Esophagus muscularis mucosa (tissue), 4 donors: ENCODE measurements at regions not wholly inside any gene's neighbourhood (a gene's known extent, or its start where the extent isn't known, plus 50 kb on each side); places are given as distances from the start of the nearest gene placed in this dataset.

Experiments used
- DNase-seq: peaks from one replicate; pipeline ENCODE4 v3.0.0-alpha.2; 2017; ENCODE audit errors: extremely low spot score
- H3K27ac ChIP-seq, 4 donors: fragments of 200-600 bp; sonication (generic); replicated peaks in 1 of 4; 1 replicate in 3 of 4; 2 replicates in 1 of 4; pipeline ENCODE4 v1.5.1; 2016 to 2019; ENCODE audit warnings: mild to moderate bottlenecking in 1 of 4
- H3K27me3 ChIP-seq, 4 donors: fragments of 200-600 bp; sonication (generic); one replicate each; pipeline versions ENCODE4 v1.5.1 to v1.6.0; 2016 to 2019
- H3K36me3 ChIP-seq, 4 donors: fragments of 200-600 bp; sonication (generic); one replicate each; pipeline ENCODE4 v1.5.1; 2016 to 2019
- H3K4me1 ChIP-seq, 4 donors: fragments of 200-600 bp; sonication (generic); one replicate each; pipeline ENCODE4 v1.5.1; 2016 to 2019
- H3K4me3 ChIP-seq, 4 donors: fragments of 200-600 bp; sonication (generic); 1 replicate in 2 of 4; 2 replicates in 2 of 4; pipeline ENCODE4 v1.5.1; 2016 to 2019; ENCODE audit warnings: mild to moderate bottlenecking in 4 of 4, moderate library complexity in 1 of 4
- H3K9me3 ChIP-seq, 4 donors: fragments of 200-600 bp; sonication (generic); 1 replicate in 3 of 4; 2 replicates in 1 of 4; pipeline ENCODE4 v1.5.1; 2016 to 2019
- EP300 ChIP-seq: sonication (generic); formaldehyde crosslinking; IDR thresholded peaks from one replicate; pipeline ENCODE4 v1.6.1; 2017; ENCODE audit warnings: antibody characterized with exemption
- POLR2A ChIP-seq: fragments of 450-650 bp; IDR thresholded peaks from one replicate; pipeline ENCODE4 v1.6.1; 2017; ENCODE audit warnings: antibody characterized with exemption, moderate library complexity, mild to moderate bottlenecking, low read depth
- POLR2AphosphoS5 ChIP-seq, 2 donors: sonication (generic); formaldehyde crosslinking; IDR thresholded peaks; one replicate each; pipeline ENCODE4 v1.6.1; 2017; ENCODE audit warnings: antibody characterized with exemption in 2 of 2
- WGBS: methylation state at CpG from one replicate; pipeline ENCODE4 v1.1.5; 2018; 5-methylcytosine and 5-hydroxymethylcytosine counted together
- intact Hi-C: fragments of 100-400 bp; cut with DNase I; formaldehyde crosslinking; loops from one replicate; pipeline ENCODE4 v1.15.1; 2023
- TF ChIP-seq, protein P1 (sequence below), 3 experiments: fragments of 200-600 bp in 2 of 3; fragments of 450-650 bp in 1 of 3; sonication (generic) in 2 of 3; IDR thresholded peaks; one replicate each; pipeline ENCODE4 v1.5.1; 2017 to 2019; ENCODE audit warnings: antibody characterized with exemption in 3 of 3, mild to moderate bottlenecking in 2 of 3, moderate library complexity in 1 of 3

GRCh38 chr5:67287510-67288268, 91.1 kb upstream of the CD180 start:
- intact Hi-C loops, result no loop called here
- no peaks in the 10 kb centered on the region for H3K27me3 ChIP-seq
- H3K27ac ChIP-seq, result peak overlapping the region; percentile 71 to 74 (median 72)
- peaks cover 16 to 60% (median 57%) of the 10 kb centered on the region in 4 donors for H3K4me1 ChIP-seq
- WGBS, result 61% methylated on average over 3 of the region's 3 CpGs
- no peak overlapping the region for H3K4me3 ChIP-seq
- H3K36me3 ChIP-seq, result no peaks in the 10 kb centered on the region
- H3K9me3 ChIP-seq, result no peaks in the 10 kb centered on the region
- DNase-seq, result no peak
- no peak for TF ChIP-seq EP300
- TF ChIP-seq POLR2A, result no peak
- TF ChIP-seq, protein P1, sequence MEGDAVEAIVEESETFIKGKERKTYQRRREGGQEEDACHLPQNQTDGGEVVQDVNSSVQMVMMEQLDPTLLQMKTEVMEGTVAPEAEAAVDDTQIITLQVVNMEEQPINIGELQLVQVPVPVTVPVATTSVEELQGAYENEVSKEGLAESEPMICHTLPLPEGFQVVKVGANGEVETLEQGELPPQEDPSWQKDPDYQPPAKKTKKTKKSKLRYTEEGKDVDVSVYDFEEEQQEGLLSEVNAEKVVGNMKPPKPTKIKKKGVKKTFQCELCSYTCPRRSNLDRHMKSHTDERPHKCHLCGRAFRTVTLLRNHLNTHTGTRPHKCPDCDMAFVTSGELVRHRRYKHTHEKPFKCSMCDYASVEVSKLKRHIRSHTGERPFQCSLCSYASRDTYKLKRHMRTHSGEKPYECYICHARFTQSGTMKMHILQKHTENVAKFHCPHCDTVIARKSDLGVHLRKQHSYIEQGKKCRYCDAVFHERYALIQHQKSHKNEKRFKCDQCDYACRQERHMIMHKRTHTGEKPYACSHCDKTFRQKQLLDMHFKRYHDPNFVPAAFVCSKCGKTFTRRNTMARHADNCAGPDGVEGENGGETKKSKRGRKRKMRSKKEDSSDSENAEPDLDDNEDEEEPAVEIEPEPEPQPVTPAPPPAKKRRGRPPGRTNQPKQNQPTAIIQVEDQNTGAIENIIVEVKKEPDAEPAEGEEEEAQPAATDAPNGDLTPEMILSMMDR (IDR thresholded peaks at IDR 0.05), result no peak
- peak in 1 of 2 donors; percentile 39 for TF ChIP-seq POLR2AphosphoS5 (IDR thresholded peaks at IDR 0.05)

DNA sequence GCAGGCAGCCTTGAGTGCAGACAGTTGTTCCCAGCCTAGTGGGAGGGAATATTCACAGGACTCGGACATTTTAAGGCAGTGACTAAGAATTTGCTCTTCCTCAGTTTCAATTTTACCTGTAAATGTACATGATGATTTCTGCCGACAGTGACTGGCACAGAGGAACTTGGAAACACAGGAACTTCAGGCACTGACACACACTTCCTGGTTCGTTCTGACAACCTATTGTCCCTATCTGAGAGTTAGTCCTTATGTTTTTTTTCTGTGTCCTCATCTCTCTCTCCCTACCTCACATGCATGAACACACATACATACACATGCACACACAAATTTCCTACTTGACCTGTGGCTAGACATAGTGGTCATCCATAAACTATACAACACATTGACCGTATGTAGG, 89.4 kb upstream of the CD180 start:
- H3K27me3 ChIP-seq, result no peaks in the 10 kb centered on the region
- no peaks in the 10 kb centered on the region for H3K9me3 ChIP-seq
- 80% methylated on average over 3 of the region's 4 CpGs for WGBS
- no peak for DNase-seq
- no peak overlapping the region for H3K4me3 ChIP-seq
- no peak overlapping the region for H3K27ac ChIP-seq
- no peak for TF ChIP-seq POLR2A
- intact Hi-C loops, result no loop called here
- H3K4me1 ChIP-seq, result peaks cover 16 to 43% (median 41%) of the 10 kb centered on the region in 4 donors
- no peaks in the 10 kb centered on the region for H3K36me3 ChIP-seq

- Histone ChIP-seq H3K27me3 (no peaks in the 10 kb centered on the region), H3K36me3 (no peaks in the 10 kb centered on the region), H3K27ac (peak overlapping the region in 1 of 4 donors; percentile 21), H3K9me3 (no peaks in the 10 kb centered on the region), H3K4me1 (peaks cover 12 to 24% (median 21%) of the 10 kb centered on the region in 4 donors), H3K4me3 (no peak overlapping the region)
- DNase-seq, result no peak
- WGBS, result 85% methylated on average over 3 of the region's 4 CpGs
- no peak for TF ChIP-seq POLR2AphosphoS5 (IDR thresholded peaks at IDR 0.05)
- TF ChIP-seq EP300, result no peak
- TF ChIP-seq, protein P1 (IDR thresholded peaks at IDR 0.05), result no peak
- intact Hi-C loops, result no loop called here
These were observed 87.4 kb upstream of the CD180 start for GRCh38 chr5:67283988-67284487.

DNA sequence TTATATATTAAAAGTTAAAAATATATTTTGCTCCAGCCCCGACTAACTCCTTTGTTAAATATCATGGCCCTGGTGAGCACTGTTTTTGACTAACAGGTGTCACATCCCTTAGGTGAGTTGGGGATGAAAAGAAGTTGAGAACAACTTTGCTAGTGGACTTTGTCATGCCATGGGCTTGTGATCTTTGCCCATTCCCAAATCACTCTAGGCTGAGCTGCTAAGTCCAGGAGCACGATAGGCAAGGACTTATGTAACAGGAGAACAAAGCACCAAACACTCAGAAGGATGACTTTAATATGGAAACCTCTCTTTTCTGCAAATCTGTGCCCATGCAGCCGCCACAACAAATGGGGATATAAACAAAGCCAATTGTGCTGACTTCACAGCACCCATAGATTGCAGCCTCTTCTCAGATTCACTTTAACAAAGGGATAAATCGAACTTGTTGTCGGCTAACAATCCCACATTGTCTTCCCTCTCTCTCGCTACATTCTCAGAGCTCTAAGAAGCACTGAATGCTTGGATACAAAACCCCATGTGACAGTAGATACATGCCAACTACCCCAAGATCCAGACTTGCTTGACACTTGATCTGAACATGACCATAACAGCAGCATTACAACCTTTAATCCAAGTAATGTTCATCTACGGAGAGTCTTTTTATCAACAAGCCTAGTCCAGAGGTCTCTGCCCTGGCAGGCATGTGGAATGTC, 86.8 kb upstream of the CD180 start:
- TF ChIP-seq POLR2AphosphoS5 (IDR thresholded peaks at IDR 0.05) (no peak), EP300 (no peak), POLR2A (no peak)
- TF ChIP-seq, protein P1 (IDR thresholded peaks at IDR 0.05), result no peak
- H3K27ac ChIP-seq, result peak overlapping the region in 1 of 4 donors; percentile 21

DNA sequence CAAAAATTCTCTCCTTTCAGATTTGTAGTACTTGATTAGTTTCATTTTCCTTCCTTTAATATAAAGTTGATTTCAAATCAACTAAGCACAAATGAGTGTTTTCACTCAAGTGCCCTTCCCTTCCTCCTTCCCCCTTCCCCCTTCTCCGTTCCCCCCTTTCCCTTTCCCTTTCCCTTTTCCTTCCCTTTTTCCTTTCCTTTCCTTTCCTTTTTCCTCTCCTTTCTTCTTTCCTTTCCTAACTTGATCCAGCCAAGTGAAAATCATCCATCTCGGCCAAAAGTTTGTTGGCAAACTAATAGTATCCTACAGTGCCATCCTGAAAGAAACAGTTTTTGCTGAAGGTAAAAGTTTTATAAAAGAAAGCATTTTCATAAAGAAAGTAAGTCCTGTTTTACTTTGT, 85.3 kb upstream of the CD180 start:
- no peaks in the 10 kb centered on the region for H3K36me3 ChIP-seq
- peaks cover 0 to 3% (median 1%) of the 10 kb centered on the region in 4 donors for H3K4me1 ChIP-seq
- TF ChIP-seq EP300, result no peak
- no peak for TF ChIP-seq POLR2A
- no peak for TF ChIP-seq POLR2AphosphoS5 (IDR thresholded peaks at IDR 0.05)
- TF ChIP-seq, protein P1 (IDR thresholded peaks at IDR 0.05), result no peak
- H3K9me3 ChIP-seq, result peaks cover 0 to 8% (median 4%) of the 10 kb centered on the region in 4 donors
- no peak overlapping the region for H3K27ac ChIP-seq
- intact Hi-C loops, result no loop called here
- no peak for DNase-seq
- no peaks in the 10 kb centered on the region for H3K27me3 ChIP-seq
- 79% methylated on average over 2 of the region's 2 CpGs for WGBS
- H3K4me3 ChIP-seq, result no peak overlapping the region

More for the DNA sequence above, 86.8 kb upstream of the CD180 start:
- peaks cover 8 to 18% (median 15%) of the 10 kb centered on the region in 4 donors for H3K4me1 ChIP-seq
- DNase-seq, result peak; percentile 89
- no peaks in the 10 kb centered on the region for H3K27me3 ChIP-seq
- 89% methylated on average over 7 of the region's 7 CpGs for whole genome bisulfite sequencing
- H3K4me3 ChIP-seq, result no peak overlapping the region
- no peaks in the 10 kb centered on the region for H3K36me3 ChIP-seq
- H3K9me3 ChIP-seq, result peaks cover 0 to 4% (median 2%) of the 10 kb centered on the region in 4 donors
- intact Hi-C loops, result no loop called here
